ENCODE measurements at regions not wholly inside any gene's neighbourhood (a gene's known extent, or its start where the extent isn't known, plus 50 kb on each side); places are given as distances from the start of the nearest gene placed in this dataset.

GRCh38 chr17:72212041-72212440 is 91.2 kb downstream of the SOX9 start:
- no peak for DNase-seq

- DNase-seq = no peak
Measured at GRCh38 chr17:72215490-72215889, 94.7 kb downstream of the SOX9 start.

GRCh38 chr17:72215928-72216327 is 95.1 kb downstream of the SOX9 start:
- no peak for DNase-seq

- DNase-seq = no peak
Measured at GRCh38 chr17:72219137-72219823, 98.5 kb downstream of the SOX9 start.

- DNase-seq = no peak
Measured at GRCh38 chr17:72219824-72220493, 99.1 kb downstream of the SOX9 start.

- no peak for DNase-seq
Measured at GRCh38 chr17:72222661-72223380, 102.0 kb downstream of the SOX9 start.

- no peak for DNase-seq
Measured at GRCh38 chr17:72223866-72224291, 103.1 kb downstream of the SOX9 start.

GRCh38 chr17:72226322-72226721 is 105.5 kb downstream of the SOX9 start:
- no peak for DNase-seq

GRCh38 chr17:72233986-72234385 is 113.2 kb downstream of the SOX9 start:
- DNase-seq = no peak

GRCh38 chr17:72234985-72235384 is 114.2 kb downstream of the SOX9 start:
- DNase-seq = no peak

- DNase-seq = no peak
Measured at GRCh38 chr17:72236980-72237633, 116.3 kb downstream of the SOX9 start.

GRCh38 chr17:72238157-72238673 is 117.4 kb downstream of the SOX9 start:
- no peak for DNase-seq

GRCh38 chr17:72239548-72239947 is 118.7 kb downstream of the SOX9 start:
- no peak for DNase-seq

GRCh38 chr17:72240333-72240732 is 119.5 kb downstream of the SOX9 start:
- no peak for DNase-seq

- no peak for DNase-seq
Measured at GRCh38 chr17:72244494-72244893, 123.7 kb downstream of the SOX9 start.

GRCh38 chr17:72244956-72245355 is 124.1 kb downstream of the SOX9 start:
- DNase-seq = no peak

GRCh38 chr17:72249441-72249840 is 128.6 kb downstream of the SOX9 start:
- DNase-seq = no peak

- DNase-seq = no peak
Measured at GRCh38 chr17:72250206-72250605, 129.4 kb downstream of the SOX9 start.

GRCh38 chr17:72253597-72253996 is 132.8 kb downstream of the SOX9 start:
- DNase-seq = no peak

GRCh38 chr17:72254808-72255449 is 134.1 kb downstream of the SOX9 start:
- no peak for DNase-seq

- DNase-seq = peak in 1 of 2 experiments; percentile 38
Measured at GRCh38 chr17:72255481-72255880, 134.7 kb downstream of the SOX9 start.

GRCh38 chr17:72258711-72259110 is 137.9 kb downstream of the SOX9 start:
- DNase-seq = no peak

GRCh38 chr17:72259922-72260321 is 139.1 kb downstream of the SOX9 start:
- peak in 1 of 2 experiments; percentile 20 for DNase-seq

Measured in NCI-H2081 (cell line).